SHP77 (cell line): ENCODE measurements at regions not wholly inside any gene's neighbourhood (a gene's known extent, or its start where the extent isn't known, plus 50 kb on each side); places are given as distances from the start of the nearest gene placed in this dataset.
A peak's percentile ranks its signal among the peaks of the same experiment; 100 is the strongest.

Source experiments
- DNase-seq, 2 experiments: peaks; one replicate each; lab custom pipeline; 2025; lab: John Stamatoyannopoulos, UW

DNA sequence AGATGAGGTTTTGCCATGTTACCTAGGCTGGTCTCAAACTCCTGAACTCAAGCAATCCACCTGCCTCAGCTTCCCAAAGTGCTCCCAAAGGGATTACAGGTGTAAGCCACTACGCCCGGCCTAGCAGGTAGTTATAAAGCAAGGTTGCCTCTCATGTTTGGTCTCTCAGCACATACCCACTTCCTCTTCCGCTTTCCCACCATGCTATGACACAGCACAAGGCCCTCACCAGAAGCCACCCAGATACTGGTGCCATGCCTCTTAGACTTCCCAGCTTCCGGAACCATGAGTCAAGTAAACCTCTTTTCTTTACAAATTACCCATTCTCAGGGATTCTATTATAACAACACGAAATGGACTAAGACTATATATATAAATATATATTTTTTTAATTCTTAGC is 143.6 kb downstream of the COPRS start:
- DNase-seq: no peak

DNA sequence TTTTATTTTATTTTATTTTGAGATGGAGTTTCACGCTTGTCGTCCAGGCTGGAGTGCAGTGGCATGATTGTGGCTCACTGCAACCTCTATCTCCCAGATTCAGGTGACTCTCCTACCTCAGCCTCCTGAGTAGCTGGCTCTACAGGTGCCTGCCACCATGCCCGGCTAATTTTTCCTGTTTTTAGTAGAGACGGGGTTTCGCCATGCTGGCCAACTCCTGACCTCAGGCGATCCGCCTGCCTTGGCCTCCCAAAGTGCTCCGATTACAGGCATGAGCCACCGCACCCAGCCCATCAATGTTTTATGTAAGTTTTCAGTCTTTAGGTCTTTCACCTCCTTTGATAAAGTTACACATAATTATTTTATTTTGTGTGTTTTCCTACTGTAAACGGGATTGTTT is 154.6 kb downstream of the COPRS start:
- no peak for DNase-seq

DNA sequence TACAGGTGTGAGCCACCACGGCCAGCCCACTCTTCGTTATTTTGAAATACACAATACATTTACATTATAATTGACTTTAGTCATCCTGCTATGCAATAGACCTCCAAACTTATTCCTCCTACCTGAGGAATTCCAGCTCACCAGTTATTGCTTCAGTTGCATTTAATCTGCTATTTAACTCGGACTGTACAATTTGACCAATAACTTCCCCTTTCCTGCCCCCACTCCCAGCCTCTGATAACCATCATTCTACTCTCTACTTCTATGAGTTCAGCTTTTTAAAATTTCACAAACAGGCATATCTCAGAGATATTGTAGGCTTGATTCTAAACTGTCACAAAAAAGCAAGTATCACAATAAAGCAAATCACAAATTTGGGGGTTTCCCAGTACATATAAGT is 157.0 kb downstream of the COPRS start:
- DNase-seq: no peak

GRCh38 chr17:31700973-31701372 is 158.1 kb downstream of the COPRS start:
- DNase-seq: no peak

DNA sequence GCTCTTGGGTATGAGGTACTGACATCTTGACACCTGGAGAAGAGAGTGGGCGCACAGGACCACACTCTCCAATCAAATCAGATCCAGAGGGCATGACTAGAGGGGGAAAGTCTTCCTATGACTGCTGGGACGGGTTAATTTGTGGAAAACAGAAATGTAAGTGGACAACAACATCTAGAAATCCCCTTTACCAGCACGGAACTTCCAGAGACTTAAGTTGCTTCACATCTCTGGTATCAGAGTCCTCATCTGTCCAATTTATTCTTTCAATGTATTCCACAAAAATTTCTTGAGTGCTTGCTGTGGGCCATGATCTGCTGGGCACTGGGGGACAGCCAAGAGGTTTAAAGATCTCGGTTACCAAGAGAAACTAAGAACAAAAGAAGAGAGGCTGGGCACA is 159.2 kb downstream of the COPRS start:
- no peak for DNase-seq

GRCh38 chr17:31699281-31699680 is 159.8 kb downstream of the COPRS start:
- DNase-seq: peak; percentile 40 to 68

- no peak for DNase-seq
These were observed 160.3 kb downstream of the COPRS start for GRCh38 chr17:31698751-31699150.

GRCh38 chr17:31697838-31698237 is 161.2 kb downstream of the COPRS start:
- DNase-seq: no peak

DNA sequence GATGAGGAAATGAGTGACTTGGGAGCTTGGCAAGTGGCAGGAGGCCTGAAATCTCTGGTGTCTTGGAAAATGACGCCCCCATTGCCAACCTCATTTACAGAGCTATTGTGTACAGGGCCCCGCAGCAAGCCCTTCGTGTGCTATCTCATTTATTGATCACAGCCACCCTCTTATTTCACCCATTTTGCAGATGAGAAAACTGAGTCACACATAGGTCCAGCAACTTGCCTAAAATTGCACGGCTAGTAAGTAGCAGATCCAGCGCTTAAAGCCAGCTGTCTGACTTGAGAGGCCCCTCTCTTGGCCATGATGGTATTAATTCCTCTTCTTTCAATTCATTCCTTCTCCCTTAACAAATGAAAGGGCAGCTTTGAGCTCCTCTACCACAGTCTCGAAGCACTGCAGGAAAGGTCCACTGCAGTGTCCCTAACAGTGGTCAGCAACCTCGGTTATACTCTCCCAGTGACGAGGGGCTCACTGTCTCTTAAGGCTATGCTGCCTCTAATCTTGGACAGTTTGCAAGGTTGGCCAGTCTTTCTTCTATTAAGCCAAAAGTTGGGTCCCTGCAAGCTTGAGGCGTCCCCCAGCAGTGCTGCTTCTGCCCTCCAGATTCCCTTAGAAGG is 162.2 kb downstream of the COPRS start:
- no peak for DNase-seq

DNA sequence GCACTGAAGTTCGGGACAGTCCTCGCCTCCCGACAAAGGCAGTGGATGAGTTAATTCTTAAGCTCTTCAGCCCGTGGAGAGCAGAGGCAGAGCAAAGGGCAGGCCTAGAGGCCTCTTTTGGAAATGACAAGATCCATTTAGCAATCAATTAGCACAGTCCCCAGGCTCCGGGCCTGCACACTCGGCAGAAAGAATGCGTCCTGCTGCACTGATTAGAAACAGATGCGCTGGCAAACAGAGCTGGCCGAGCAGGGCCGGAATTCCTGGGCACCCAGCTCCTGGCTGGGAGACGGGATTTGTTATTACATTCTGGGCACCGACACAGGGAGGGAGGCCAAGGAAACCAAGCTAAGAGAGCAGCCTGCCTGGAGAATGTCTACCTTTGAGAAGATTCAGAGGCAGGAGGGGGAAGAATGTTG is 162.9 kb downstream of the COPRS start:
- no peak for DNase-seq

GRCh38 chr17:31695456-31696090 is 163.5 kb downstream of the COPRS start:
- DNase-seq: no peak

DNA sequence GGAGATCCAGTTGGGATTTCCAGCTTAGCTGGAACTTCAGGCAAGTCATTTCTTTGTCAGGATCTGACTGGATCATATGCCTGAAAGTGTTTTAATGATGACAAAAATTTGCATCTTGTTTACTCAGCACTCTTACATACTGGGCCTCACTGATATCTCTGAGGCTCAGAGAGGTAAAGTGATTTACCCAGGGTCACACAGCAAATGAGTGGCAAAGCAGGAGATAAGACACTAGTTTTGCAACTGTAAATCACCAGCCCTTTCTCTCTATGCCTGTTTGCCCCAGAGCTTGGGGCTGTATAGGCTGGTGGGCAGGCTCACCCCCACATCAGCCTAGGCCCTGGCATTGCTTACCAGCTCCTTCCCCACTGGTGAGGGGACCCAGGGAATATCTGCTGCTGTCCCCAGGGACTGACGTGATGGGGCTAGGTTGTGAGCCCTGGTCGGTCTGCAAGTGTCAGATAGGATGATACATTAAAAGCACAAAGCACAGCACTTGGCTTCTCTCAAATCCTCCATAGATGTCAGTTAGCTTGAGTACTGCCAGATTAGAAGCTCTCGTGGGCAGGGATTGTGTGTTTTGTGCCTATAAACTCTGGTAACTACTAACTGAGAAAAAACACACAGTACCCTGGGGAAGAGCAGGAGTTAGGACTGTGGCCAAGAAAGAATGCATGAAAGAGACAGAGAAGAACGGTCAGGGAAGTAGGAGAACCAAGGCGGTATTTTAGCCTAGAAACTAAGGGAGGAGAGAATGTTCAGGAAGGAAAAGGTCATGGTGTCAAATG is 165.4 kb downstream of the COPRS start:
- DNase-seq: no peak

- DNase-seq: no peak
These were observed 166.4 kb downstream of the COPRS start for GRCh38 chr17:31692632-31693031.

DNA sequence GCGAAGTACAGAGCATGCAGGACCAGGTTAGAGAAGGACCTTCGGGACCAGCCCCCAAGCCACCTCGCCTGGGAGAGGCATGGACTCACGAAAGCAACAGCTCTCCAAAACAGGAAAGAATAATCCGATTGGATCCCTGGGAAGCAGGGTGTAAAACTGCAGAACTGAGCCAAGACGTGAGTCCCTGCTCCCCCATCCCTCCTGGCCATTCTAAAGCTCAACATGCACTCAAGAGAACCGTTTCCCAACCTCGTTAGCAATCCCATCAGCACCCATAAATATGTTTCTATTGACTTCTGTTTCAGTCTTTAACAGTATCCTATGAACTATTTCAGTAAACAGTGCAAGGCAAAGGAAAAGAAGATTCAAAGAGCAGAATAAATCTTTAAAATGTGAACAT is 167.0 kb downstream of the COPRS start:
- DNase-seq: no peak

DNA sequence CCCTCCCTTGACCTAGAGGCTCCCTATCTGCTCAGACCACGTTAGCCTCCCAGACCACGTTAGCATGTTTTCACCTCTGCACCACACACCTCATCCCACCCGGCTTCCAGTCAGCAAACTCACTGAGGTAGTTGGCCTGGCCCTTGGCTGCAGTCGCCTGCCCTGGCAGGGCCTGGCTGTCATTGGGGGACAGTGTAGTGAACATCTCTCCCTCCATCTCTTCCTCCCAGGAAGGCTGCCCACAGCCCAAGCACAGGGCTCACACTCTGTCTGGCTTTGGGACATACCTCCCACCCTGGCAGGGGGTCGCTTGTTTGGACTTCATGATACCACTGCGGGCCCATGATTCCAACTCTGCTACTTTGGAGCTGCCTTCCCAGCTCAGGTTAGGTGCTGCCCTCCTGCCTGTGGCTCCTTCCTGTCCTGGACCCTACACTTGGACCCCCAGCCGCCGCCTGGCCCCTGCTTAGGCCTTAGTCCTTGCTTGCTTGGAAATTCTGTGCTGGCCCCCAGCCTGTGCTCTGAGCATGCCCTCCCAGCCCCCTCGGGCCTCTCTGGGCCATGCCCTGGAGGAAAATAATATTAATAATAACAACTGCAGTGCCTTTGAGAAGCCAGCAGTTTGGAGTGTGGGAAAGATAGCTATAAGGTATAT is 167.7 kb downstream of the COPRS start:
- DNase-seq: no peak

GRCh38 chr17:31690151-31690551 is 168.9 kb downstream of the COPRS start:
- DNase-seq: no peak

- no peak for DNase-seq
These were observed 170.3 kb downstream of the COPRS start for GRCh38 chr17:31688701-31689100.

- DNase-seq: no peak
These were observed 171.4 kb downstream of the COPRS start for GRCh38 chr17:31687505-31688126.

GRCh38 chr17:31686495-31686894 is 172.5 kb downstream of the COPRS start:
- DNase-seq: no peak

DNA sequence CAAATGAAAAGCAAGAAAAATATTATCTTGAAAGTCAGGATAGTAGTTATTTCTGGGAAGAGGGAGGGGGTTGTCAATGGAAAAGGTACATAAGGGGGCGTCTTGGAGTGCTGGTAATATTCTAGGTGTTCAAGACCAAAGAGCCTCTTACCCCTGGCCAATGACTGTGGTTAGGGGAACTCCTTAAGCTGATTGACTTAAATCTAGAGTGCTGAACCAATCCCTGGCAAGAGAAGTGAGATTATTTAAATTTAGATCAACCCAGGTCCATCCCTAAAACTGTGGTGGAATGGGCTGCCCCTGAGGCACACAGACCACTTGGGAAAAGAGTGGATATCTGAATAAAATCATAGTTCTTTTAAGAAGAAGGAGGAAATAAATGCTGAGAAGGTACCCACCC is 174.1 kb downstream of the COPRS start:
- DNase-seq: no peak

DNA sequence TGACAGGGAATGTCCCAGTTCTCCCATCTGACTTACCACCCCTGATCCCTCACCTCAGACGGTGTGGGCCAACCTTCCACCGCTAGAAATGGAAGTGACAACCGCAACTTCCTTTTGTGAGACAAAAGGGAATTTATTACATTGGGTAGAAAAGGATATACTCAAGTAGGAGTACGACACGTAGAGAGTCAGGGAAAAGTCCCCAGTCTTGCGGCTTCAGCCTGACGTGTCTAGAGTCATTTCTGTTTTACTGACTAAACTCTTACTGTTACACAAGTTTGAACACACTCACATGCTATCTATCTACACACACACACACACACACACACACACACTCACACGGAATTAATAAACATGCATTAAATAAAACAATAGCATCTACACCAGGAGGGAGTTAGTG is 178.9 kb downstream of the COPRS start:
- no peak for DNase-seq

- no peak for DNase-seq
These were observed 179.4 kb downstream of the COPRS start for GRCh38 chr17:31679667-31680066.
